NCI-H2171 treated with DMSO at 0.1 percent for 48 hours (cell line): ENCODE measurements at regions not wholly inside any gene's neighbourhood (a gene's known extent, or its start where the extent isn't known, plus 50 kb on each side); places are given as distances from the start of the nearest gene placed in this dataset.

Experiments used
- DNase-seq: peaks from one replicate; lab custom pipeline; 2025; lab: John Stamatoyannopoulos, UW

DNA sequence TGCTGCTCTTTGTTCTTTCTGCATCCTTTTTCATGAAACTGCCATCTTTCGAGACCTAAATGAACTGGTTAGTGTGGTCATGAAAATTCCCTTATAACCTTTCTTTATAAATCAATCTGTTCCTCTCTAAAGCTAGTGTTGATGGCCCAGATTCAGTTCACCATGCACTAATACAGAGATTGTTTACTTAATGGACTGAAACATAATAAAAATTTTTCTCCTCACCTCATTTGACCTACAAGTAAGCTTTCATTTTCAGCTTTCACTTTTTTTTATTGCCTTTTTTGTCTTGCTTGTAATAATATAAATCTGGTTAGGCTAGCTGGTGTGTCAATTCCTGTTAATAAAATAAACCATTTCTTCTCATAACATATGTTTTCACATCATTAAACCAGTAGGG lies 183.8 kb downstream of the CCDC59 start:
- peak; percentile 90 for DNase-seq

DNA sequence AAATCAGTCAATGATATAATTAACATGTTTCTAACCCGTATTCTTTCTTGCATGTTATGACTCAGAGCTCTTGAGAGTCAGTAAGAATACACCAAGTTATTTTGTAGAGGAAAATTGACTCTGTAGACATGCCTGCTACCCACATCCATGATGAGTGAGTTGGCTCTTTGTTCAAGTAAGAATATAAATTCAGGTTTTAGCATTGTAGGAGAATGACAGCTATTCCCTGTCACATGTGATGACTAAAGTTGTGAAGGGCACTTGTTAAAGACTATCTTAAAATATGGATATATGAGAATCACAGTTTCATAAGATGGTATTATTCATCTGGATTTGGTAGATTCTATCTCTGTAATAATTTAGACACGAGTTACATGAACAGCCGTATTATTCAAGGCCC lies 209.1 kb downstream of the CCDC59 start:
- DNase-seq: no peak

DNA sequence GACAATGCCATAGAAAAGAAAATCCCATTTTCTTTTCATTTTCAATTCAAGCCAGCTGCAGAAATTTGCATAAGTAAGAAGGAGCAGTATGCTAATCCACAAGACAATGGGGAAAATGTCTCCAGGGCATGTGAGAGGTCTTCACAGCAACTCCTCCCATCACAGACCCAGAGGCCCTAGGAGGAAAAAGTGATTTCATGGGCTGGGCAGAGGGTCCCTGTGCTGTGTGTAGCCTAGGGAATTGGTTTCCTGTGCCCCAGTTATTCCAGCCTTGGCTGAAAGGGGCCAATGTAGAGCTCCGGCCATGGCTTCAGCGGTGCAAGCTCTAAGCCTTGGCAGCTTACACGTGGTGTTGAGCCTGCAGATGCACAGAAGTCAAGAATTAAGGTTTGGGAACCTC lies 211.4 kb downstream of the CCDC59 start:
- DNase-seq: no peak

DNA sequence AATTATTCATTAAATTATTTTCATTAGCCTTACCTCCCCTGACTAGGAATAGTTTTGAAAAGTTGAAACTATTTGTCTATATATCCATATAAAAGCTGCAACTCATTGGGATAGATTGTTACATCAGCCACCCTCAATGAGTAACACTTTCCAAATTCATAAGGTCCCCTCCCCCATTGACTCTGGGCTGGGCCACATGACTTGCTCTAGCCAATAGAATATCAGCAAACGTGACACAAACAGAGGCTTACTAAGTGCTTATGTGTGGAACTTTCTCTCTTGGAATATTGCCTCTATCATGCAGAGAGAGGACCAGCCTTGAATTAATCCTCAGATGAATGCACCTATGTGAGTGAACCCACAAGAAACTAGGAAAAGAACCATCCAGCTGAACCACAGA lies 213.7 kb downstream of the CCDC59 start:
- no peak for DNase-seq

DNA sequence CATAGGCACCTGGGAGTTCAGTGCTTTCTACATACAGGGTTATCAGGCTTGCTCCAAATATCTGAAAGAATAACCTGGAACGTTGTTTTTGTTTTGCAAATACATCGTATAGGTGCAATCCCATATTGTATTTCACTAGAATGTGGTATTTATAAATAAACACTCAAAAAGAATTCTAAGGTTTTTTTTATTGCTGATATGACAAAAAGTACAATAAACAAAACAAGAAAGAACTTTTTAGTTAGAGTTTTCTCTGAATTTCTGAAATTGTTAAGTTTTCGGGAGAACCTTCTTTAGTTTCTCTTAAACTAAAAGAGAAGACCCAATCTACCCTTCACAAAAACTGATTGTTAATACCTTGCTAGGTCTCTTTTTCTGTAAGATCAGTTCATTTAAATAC lies 225.8 kb downstream of the CCDC59 start:
- no peak for DNase-seq

DNA sequence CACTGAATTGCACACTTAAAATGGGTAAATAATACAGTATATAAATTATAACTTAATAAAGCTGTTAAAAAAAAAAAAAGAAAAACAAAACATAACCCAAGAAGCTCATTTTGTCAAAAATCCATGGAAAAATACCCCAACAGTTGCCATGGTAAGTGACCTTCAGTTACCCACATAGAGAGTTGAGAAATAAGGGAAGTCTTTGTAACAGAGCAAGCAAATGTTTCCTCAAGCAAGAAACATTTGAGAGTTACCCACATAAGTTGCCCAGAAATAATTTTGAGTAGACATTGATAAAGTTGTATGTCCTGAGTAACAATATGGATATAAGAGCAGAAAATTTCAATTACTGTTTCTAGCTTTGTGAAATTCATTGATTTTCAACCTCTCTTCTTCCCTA lies 227.4 kb downstream of the CCDC59 start:
- no peak for DNase-seq

DNA sequence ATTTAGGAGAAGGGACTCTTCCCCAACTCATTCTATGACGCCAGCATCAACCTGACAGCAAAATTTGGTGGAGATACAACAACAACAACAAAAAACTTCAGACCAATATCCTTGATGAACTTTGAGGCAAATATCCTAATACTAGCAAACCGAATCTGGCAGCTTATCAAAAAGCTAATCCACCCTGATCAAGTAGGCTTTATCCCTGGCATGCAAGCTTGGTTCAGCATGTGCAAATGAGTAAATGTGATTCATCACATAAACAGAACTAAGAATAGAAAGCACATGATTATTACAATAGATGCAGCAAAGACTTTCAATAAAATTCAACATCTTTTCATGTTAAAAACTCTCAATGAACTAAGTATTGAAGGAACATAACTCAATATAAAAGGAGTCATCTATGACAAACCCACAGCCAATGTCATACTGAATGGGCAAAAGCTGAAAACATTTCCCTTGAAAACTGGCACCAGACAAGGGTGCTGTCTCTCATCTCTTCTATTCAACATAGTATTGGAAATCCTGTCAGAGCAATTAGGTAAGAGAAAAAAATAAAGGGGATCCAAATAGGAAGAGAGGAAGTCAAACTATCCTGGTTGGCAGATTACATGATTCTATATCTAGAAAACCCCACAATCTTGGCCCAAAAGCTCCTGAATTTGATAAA lies 233.3 kb downstream of the CCDC59 start:
- no peak for DNase-seq

DNA sequence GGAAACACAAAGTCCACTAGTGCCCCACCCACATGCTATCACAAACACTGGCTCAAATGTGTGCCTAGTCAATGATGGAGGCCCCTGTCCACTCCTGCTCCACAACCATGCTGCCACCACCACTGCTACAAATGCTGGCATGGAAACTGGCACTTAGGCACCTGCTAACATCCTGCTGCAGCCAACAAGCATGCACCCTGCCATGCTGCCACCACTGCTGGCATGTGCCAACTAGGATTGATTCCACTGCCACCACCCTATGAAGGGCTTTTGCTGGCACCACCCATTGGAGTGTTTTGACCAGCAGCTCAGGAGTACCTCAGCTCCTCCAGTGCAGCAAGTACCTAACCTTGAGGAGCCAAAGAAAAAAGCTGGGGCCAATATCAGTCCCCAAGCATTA lies 236.6 kb downstream of the CCDC59 start:
- no peak for DNase-seq

DNA sequence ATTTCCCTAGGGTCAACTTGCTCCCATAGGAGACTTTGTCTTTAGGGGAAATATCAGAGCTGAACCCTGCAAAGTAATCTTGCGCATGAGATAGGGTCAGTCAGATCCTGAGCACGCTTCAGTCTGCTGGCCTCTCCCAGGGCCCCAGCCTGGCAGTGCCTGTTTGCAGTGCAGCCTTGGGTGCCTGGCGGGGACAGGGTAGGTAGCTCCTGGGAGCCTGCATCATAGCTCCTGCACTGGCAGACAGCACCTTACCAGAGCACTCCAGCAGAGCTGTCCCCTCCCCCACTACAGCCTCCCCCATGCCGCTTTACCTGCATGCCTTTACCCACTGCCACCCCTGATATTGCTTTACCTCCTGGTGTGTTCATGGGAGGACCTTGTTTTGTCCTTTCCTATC lies 237.3 kb downstream of the CCDC59 start:
- DNase-seq: no peak

DNA sequence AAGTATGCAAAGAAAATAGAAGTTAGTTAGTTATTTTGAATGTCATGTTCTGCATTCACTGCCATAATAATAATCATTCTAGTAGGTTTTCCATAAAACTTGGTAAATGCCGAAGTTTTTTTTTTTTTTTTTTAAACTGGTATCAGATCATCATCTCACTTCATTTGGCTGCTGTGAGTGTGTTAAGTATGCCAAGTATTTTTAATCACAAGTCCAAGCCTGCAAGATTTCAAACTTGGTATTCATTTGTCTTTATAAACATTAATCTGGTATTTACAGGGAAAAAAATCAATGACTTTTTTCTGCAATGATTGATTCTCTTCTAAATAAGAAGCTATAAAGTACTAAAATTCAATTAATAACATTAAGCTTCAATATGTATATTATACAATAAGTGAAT lies 248.9 kb downstream of the CCDC59 start:
- no peak for DNase-seq

DNA sequence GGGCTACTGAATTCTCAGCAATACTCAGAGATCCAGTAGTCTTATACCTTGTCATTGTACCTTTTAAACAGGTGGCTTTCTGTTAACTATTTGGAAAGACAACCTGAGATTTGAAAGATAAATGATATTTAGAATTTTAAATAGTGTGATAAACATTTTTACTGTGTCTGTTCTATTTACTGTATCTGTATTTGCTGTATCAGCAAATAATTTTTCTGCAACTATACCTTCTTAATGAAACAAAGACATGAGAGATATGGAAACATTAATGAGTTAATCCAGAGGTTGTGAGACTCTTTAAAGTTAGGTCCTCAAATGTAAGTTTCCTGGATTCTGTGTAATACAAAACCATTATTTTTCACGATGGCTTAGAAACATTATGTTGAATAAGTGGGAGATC lies 249.6 kb downstream of the CCDC59 start:
- no peak for DNase-seq

DNA sequence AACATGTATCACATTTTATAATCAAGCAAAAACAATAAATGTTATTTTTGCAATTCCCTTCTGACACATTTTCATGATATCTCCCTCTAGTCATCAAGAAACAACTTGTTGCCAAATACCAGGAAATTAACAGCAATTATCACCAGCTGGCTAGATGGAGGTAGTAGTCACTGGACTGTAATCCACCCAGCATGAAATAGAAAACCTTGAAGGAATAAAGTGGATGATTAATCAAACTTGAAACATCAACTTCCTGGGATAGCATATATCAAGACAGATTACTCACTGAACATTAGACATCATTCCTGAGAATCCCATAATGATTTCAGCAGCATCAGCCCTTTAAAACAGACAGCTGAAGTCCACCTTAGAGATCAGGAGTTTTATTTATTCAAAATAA lies 259.0 kb downstream of the CCDC59 start:
- DNase-seq: peak; percentile 15

DNA sequence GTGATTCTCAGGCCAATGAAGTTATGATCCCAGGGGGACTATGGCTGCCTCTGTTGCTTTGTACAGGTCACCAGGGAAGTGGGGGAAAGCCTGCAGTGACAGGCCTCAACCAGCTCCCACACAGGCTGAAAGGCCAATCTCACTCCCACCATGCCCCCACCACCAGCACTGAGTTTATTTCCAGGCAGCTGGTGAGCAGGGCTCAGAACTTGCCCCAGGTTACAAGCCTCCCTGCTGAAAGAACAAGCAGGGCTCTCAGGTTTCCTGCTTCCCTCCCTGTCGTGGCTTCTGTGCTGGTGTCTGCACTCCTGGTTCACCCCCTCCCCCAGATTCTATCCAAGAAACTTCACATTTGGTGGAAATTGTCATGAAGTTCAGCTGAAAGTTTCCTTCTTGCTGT lies 260.3 kb downstream of the CCDC59 start:
- peak; percentile 34 for DNase-seq

DNA sequence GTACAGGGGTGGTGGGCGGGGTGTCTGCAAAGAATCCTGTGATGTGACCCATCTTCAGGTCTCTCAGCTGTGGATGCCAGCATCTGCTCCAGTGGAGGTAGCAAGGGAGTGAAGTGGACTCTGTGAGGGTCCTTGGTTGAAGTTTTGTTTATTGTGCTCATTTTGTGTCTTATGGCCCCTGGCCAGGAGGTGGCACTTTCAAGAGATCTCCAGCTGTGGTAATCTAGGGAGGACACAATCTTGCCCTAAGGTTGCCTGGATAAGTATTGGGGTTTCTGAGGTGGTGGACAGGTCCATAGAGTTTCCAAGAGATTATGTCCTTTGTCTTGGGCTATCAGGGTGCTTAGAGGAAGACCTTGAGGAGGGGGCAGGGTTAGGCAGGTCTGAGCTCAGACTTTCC lies 260.7 kb downstream of the CCDC59 start:
- no peak for DNase-seq

DNA sequence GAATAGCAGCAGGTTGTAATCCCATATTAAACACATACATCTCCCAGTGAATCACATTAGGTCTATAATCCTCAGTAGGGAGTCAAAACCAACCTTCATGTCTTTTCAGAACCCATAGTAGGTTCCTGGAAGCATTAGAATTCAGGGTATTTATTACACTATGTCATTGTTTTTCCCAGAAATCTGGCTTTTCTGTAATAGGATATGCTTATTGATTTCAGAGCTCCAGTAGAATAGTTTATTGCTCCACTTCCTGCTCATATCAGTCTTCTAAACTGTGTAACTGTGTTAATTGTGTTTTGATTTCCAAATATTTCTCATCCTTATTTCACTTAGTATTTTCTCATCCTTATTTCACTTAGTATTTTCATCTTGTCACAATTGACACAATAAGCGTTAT lies 268.0 kb downstream of the CCDC59 start:
- peak; percentile 33 for DNase-seq

DNA sequence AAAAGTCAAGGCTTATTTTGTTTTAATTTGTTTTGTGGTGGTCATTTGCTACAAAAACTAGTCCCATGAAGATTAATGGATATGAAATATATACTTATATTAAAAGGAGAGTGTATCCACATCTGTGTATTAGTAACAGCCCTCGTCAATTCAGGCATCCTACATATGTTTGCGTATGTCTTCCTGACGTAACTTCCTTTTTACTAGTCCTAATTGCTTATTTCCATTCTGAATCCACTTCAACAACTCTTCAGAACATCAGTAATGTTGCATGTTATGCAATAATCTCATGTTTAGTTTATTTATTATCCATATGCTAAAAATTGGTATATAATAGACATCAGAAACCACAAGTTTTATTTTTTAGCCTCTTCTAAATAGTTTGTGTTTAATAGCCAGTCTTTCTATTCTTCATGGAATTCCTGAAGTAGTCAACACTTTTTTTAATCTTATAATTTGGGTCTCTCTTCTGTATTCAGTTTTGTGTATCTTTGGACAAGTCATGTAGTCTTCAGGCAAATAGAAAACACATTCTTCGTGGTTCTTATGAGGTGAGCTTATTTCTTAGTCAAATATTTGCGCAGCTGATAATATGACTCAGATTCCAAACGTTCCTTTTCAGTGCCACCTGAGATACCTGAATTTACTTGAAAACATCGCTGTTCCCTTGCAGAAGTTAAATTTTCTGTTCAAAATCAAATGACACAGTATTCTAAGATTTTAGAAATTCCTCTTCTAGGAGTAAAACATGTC lies 268.6 kb downstream of the CCDC59 start:
- no peak for DNase-seq

DNA sequence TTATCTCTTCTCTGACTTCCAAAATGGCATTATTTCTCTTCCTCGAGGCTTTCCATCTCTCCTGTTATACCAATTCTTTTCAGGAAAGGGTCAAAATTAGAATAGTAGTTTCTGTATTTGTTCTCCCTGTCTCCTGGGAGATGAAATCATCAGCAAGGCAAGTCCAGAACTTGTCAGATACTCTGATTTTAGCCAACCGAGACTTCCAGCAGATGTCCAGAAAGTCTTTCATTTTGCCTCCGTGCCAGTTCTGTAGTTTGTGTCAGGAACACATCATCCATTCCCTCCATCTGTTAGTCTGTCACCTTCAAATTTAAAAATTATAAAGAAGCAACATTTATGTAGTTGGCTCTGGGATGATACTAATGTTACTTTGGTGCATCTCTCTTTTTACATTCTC lies 275.7 kb downstream of the CCDC59 start:
- DNase-seq: peak; percentile 79

DNA sequence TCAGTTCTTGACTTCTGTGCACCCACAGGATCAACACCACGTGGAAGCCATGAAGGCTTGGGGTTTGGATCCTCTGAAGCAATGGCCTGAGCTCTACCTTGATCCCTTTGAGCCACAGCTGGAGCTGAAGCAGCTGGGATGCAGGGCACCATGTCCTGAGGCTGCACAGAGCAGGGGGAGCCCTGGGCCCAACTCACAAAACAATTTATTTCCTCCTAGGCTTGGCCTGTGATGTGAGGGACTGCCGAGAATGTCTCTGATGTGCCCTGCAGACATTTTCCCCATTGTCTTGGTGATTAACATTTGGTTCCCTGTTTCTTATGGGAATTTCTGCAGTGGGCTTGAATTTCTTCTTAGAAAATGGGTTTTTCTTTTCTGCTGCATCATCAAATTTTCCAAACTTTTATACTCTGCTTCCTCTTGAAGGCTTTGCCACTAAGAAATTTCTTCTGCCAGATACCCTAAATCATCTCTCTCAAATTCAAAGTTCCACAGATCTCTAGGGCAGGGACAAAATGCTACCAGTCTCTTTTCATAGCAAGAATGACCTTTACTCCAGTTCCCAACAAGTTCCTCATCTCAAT lies 288.2 kb downstream of the CCDC59 start:
- no peak for DNase-seq

DNA sequence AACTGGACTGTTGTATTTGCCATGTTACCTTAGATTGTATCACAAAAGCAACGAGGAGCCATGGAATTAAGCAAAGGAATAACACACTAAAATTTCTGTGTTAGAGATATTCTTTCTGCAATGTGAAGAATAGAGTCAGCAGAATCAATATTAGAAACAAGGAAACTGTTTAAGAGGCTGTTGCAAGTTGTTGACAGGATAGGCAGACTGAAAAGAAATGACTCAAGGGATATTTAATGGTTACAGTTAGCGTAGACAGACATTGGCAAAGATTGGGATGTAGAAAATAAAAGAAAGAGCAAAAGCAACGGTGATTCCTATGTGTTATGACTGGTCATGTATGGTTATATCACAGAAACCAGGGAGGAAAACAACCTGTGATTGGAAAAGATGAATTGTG lies 299.0 kb upstream of the PPFIA2 start:
- DNase-seq: no peak

DNA sequence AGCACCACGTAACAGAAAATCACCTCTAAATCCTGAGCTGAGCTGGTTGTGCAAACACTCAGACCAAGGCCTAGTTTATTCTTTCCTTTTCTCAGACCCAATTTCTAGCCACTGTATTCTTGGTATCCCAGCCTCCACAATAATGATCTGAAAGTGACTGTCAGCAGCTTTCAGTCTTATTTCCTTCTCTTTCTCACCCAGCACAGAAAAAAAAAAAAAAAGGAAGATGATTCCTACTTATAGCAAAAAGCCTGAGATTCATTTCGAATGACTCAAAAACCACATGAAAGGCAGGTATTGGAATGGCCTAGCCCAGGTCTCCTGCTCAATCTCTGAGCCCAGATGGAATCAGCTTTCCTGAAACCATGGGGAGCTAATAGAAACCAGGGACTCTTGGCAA lies 298.6 kb upstream of the PPFIA2 start:
- DNase-seq: no peak

DNA sequence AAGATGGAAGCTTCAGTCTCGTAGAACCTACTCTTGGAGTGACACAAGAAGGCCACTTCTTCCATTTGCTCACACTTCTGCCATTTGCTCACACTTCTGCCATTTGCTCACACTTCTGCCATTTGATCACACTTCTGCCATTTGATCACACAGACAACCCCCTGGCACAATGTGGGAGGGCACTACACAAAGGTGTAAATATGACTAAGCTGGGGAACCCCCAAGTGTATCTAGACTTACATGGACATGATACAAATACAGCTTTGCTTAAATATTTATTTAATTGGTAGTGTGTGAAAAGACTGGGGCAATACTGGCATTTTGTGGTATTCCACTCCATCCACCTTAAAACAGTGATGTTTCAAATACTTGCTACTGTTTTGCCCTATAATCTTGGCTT lies 296.2 kb upstream of the PPFIA2 start:
- DNase-seq: no peak

DNA sequence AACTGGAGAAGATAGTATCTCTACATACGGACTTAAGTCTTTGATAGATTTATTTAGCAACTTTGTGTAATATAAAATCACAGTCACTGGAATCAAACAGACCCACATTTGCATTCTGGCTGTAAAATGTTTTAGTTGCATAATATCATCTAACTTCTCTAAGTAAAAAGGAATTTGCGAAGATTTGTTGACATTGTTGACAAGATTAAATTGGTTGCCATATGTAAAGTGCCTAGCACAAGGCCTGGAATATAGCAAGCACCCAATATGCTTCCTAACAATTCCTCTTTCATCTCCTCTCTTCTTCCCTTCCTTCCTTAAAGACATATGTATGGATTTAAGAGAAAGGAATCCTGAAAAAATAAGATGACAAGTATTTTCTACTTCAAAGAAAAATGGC lies 295.4 kb upstream of the PPFIA2 start:
- DNase-seq: no peak

DNA sequence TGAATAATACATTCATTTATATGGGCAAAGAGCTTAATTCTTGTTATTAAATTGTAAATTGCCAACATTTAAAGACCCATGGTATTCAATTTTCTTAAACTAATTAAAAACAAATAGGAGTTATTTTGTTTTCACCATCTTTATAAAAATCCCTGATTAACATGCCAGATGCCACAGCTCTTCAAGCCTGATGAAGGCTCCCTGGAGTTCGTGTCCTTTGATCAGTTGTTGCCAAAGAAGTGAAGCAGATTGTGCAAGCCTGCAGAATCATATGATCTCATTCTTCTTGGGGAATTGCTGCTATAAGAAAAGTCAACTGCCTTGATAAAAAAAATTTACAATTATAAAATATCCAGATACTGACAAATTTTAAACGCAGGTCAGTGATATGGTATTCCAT lies 288.3 kb upstream of the PPFIA2 start:
- peak; percentile 70 for DNase-seq
